ENCODE measurements at regions not wholly inside any gene's neighbourhood (a gene's known extent, or its start where the extent isn't known, plus 50 kb on each side); places are given as distances from the start of the nearest gene placed in this dataset.

DNA sequence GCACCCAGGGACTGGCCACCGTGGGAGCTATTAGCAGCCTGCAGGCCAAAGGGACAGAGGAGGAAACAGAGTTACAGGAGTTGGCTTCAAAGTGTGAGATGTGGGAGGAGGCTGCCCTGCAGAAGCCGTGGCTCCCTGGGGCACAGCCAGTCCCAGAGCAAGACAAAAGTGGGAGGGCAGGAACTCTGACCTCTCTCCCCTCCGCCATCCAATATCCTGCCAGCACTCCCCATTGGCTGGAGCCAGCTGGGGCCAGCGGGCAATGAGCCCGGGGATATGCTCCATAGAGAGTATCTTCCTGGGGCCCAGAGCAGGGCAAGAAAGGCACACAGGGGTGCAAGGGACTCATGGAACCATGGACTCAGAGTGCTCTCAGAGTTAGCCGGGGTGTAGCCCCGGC lies 143.1 kb downstream of the INHBB start:
- POLR2A ChIA-PET, result no interaction called here
- Mint-ChIP-seq H3K4me3 (no peak overlapping the region), H3K4me1 (ENCODE audit: low read depth) (no peaks in the 10 kb centered on the region), H3K27me3 (peaks cover 6% of the 10 kb centered on the region), H3K27ac (no peak overlapping the region), H3K36me3 (ENCODE audit: low read depth) (no peaks in the 10 kb centered on the region), H3K9me3 (no peaks in the 10 kb centered on the region)
- H3K36me3 ChIP-seq (ENCODE audit: insufficient read depth, low read length), result no peaks in the 10 kb centered on the region
- H3K4me3 ChIP-seq (ENCODE audit: low read length), result no peak overlapping the region
- intact Hi-C loops (cut with DNase I, micrococcal nuclease), result no loop called here
- no peaks in the 10 kb centered on the region for H3K27me3 ChIP-seq (ENCODE audit: control insufficient read depth in 1 of 2, insufficient read depth in 2 of 2, low read length in 2 of 2)
- ATAC-seq (ENCODE audit: poor library complexity) (no peak), DNase-seq (no peak)
- no peaks in the 10 kb centered on the region for H3K9me3 ChIP-seq (ENCODE audit: control insufficient read depth in 1 of 2, insufficient read depth in 1 of 2, low read length in 2 of 2)
- no peak overlapping the region for H3K27ac ChIP-seq (ENCODE audit: low read depth in 1 of 2, low read length in 2 of 2)
- TF ChIP-seq, protein P1, sequence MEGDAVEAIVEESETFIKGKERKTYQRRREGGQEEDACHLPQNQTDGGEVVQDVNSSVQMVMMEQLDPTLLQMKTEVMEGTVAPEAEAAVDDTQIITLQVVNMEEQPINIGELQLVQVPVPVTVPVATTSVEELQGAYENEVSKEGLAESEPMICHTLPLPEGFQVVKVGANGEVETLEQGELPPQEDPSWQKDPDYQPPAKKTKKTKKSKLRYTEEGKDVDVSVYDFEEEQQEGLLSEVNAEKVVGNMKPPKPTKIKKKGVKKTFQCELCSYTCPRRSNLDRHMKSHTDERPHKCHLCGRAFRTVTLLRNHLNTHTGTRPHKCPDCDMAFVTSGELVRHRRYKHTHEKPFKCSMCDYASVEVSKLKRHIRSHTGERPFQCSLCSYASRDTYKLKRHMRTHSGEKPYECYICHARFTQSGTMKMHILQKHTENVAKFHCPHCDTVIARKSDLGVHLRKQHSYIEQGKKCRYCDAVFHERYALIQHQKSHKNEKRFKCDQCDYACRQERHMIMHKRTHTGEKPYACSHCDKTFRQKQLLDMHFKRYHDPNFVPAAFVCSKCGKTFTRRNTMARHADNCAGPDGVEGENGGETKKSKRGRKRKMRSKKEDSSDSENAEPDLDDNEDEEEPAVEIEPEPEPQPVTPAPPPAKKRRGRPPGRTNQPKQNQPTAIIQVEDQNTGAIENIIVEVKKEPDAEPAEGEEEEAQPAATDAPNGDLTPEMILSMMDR (IDR thresholded peaks at IDR 0.05), result no peak
- no peaks in the 10 kb centered on the region for H3K4me1 ChIP-seq (ENCODE audit: insufficient read depth, low read length)
- CTCF ChIA-PET, result no interaction called here

DNA sequence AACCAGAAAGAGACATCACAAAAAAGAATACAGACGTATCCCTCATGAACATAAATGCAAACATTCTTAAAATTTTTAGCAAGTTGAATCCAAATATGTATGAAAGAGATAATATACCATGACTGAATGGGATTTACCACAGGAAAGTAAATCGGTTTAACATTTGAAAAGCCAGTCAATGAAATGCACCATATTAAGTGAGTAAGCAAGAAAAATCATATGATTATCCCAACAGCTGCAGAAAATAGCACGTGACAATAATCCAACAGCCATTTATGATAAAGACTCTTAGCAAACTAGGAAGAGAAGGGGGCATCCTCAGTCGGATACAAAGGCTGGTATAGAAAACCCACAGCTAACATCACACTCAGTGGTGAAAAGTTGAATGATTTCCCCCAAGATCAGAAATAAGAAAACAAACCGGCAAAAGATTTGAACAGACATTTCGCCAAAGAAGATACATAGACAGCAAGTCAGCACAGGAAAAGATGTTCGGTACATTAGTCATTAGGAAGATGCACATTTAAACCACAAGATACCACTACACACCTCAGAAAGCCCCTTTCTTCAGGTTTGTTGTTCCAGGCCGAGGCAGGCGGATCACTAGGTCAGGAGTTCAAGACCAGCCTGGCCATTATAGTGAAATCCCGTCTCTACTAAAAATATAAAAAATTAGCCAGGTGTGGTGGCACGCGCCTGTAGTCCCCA lies 144.3 kb downstream of the INHBB start:
- H3K27me3 ChIP-seq (ENCODE audit: control insufficient read depth in 1 of 2, insufficient read depth in 2 of 2, low read length in 2 of 2), result no peaks in the 10 kb centered on the region
- no peak overlapping the region for H3K27ac ChIP-seq (ENCODE audit: low read depth in 1 of 2, low read length in 2 of 2)
- ATAC-seq (ENCODE audit: poor library complexity), result no peak
- H3K36me3 Mint-ChIP-seq (ENCODE audit: low read depth), result no peaks in the 10 kb centered on the region
- H3K4me1 ChIP-seq (ENCODE audit: insufficient read depth, low read length), result no peaks in the 10 kb centered on the region
- peaks cover 6% of the 10 kb centered on the region for H3K27me3 Mint-ChIP-seq
- no peaks in the 10 kb centered on the region for H3K9me3 ChIP-seq (ENCODE audit: control insufficient read depth in 1 of 2, insufficient read depth in 1 of 2, low read length in 2 of 2)
- DNase-seq, result no peak
- H3K4me1 Mint-ChIP-seq (ENCODE audit: low read depth), result no peaks in the 10 kb centered on the region
- H3K27ac Mint-ChIP-seq, result no peak overlapping the region
- H3K4me3 ChIP-seq (ENCODE audit: low read length), result no peak overlapping the region
- TF ChIP-seq, protein P1 (IDR thresholded peaks at IDR 0.05), result no peak
- no peaks in the 10 kb centered on the region for H3K9me3 Mint-ChIP-seq
- intact Hi-C loops (cut with DNase I, micrococcal nuclease), result no loop called here
- H3K4me3 Mint-ChIP-seq, result no peak overlapping the region
- no peaks in the 10 kb centered on the region for H3K36me3 ChIP-seq (ENCODE audit: insufficient read depth, low read length)
- POLR2A ChIA-PET, result no interaction called here
- CTCF ChIA-PET, result no interaction called here

DNA sequence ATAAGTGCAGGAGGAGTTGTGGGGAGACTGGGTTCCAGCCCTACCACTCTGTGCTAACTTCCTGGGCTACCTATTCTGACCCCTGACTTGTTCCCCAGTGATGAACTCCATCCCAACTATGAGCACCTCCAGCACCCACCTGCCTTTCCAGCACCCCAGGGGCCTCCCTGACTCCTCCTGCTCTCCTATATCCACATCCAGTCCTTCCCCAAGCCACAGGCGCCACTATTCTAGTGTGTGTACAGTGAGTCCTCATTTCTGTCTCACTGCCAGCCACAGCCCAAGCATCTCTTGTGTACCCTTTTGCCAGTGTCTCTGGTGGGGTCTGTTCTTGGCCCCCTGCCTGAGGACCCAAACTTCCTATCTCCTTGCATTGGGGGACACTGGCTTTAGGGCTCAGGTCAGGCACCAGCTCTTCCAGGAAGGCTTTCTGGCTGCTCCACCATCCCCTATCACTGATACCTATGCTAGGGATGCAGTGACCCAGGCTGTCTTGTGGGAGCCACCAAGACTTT lies 145.2 kb downstream of the INHBB start:
- TF ChIP-seq, protein P1 (IDR thresholded peaks at IDR 0.05), result no peak
- intact Hi-C loops (cut with DNase I, micrococcal nuclease), result no loop called here
- CTCF ChIA-PET, result no interaction called here
- Histone ChIP-seq H3K27me3 (ENCODE audit: control insufficient read depth in 1 of 2, insufficient read depth in 2 of 2, low read length in 2 of 2) (no peaks in the 10 kb centered on the region), H3K27ac (ENCODE audit: low read depth in 1 of 2, low read length in 2 of 2) (no peak overlapping the region), H3K4me3 (ENCODE audit: low read length) (no peak overlapping the region), H3K4me1 (ENCODE audit: insufficient read depth, low read length) (no peaks in the 10 kb centered on the region), H3K9me3 (ENCODE audit: control insufficient read depth in 1 of 2, insufficient read depth in 1 of 2, low read length in 2 of 2) (no peaks in the 10 kb centered on the region), H3K36me3 (ENCODE audit: insufficient read depth, low read length) (no peaks in the 10 kb centered on the region)
- Mint-ChIP-seq H3K4me3 (no peak overlapping the region), H3K27me3 (peaks cover 6% of the 10 kb centered on the region), H3K4me1 (ENCODE audit: low read depth) (no peaks in the 10 kb centered on the region), H3K27ac (no peak overlapping the region), H3K9me3 (no peaks in the 10 kb centered on the region), H3K36me3 (ENCODE audit: low read depth) (no peaks in the 10 kb centered on the region)
- ATAC-seq (ENCODE audit: poor library complexity) (no peak), DNase-seq (no peak)
- POLR2A ChIA-PET, result no interaction called here
